ENCODE measurements at regions not wholly inside any gene's neighbourhood (a gene's known extent, or its start where the extent isn't known, plus 50 kb on each side); places are given as distances from the start of the nearest gene placed in this dataset.

- WGBS (ENCODE audit: low lambda C conversion rate) = 81% methylated on average over 5 of the region's 5 CpGs
- Histone ChIP-seq H3K9me2 (no peaks in the 10 kb centered on the region), H3F3A (replicated peaks; ENCODE audit: insufficient read depth) (no peaks in the 10 kb centered on the region), H3K36me3 (replicated peaks in 1 of 2; ENCODE audit: control insufficient read depth in 1 of 2, insufficient read depth in 2 of 2, low read length in 1 of 2) (no peaks in the 10 kb centered on the region), H3K4me2 (no peak overlapping the region), H3K4me1 (ENCODE audit: control insufficient read depth in 1 of 2, insufficient read depth in 2 of 2, low read depth in 1 of 2, low read length in 1 of 2) (no peaks in the 10 kb centered on the region), H3K9ac (no peak overlapping the region), H3K9me3 (no peaks in the 10 kb centered on the region), H3K27me3 (ENCODE audit: insufficient read depth) (no peaks in the 10 kb centered on the region), H2AFZ (ENCODE audit: low read depth) (no peak overlapping the region), H3K79me2 (ENCODE audit: insufficient read depth) (no peaks in the 10 kb centered on the region), H4K20me1 (ENCODE audit: insufficient read depth) (no peaks in the 10 kb centered on the region), H3K4me3 (ENCODE audit: low read depth in 2 of 2, low read length in 1 of 2) (no peak overlapping the region), H3K27ac (ENCODE audit: low read depth in 2 of 2, low read length in 1 of 2) (no peak overlapping the region)
- DNase-seq = no peak
- POLR2A ChIA-PET = no interaction called here
- no peak for TF ChIP-seq PBX3 (IDR thresholded peaks at IDR 0.05)
- TF ChIP-seq USF2 (IDR thresholded peaks at IDR 0.05; ENCODE audit: borderline replicate concordance, low read depth, low read length) = no peak
- no peak for TF ChIP-seq SIN3A (IDR thresholded peaks at IDR 0.05; ENCODE audit: borderline replicate concordance, low read depth, low read length)
- TF ChIP-seq RXRA (IDR thresholded peaks at IDR 0.05; ENCODE audit: borderline replicate concordance, low read depth) = no peak
- TF ChIP-seq MXI1 (IDR thresholded peaks at IDR 0.05; ENCODE audit: low read depth, low read length) = no peak
- no peak for TF ChIP-seq TEAD4 (IDR thresholded peaks at IDR 0.05; ENCODE audit: borderline replicate concordance, insufficient read depth)
- TF ChIP-seq CHD2 (IDR thresholded peaks at IDR 0.05; ENCODE audit: low read length, partially characterized antibody) = no peak
- TF ChIP-seq IRF3 (IDR thresholded peaks at IDR 0.05; ENCODE audit: low read depth, low read length) = no peak
- TF ChIP-seq NRF1 (IDR thresholded peaks at IDR 0.05; ENCODE audit: low read depth, low read length) = no peak
- no peak for TF ChIP-seq GABPA (IDR thresholded peaks at IDR 0.05; ENCODE audit: low read depth)
- no peak for TF ChIP-seq GATA2 (CRISPR knock-in tag; IDR thresholded peaks at IDR 0.05)
- no peak for TF ChIP-seq POLR2AphosphoS5 (IDR thresholded peaks at IDR 0.05; ENCODE audit: low read depth, low read length)
- TF ChIP-seq FOXJ3 (CRISPR knock-in tag; IDR thresholded peaks at IDR 0.05) = no peak
- no peak for TF ChIP-seq RFX5 (IDR thresholded peaks at IDR 0.05; ENCODE audit: low read length)
- no peak for TF ChIP-seq NFIC (IDR thresholded peaks at IDR 0.05; ENCODE audit: borderline replicate concordance)
- no peak for TF ChIP-seq FOXM1 (IDR thresholded peaks at IDR 0.05; ENCODE audit: low read depth)
- TF ChIP-seq USF1 (IDR thresholded peaks at IDR 0.05; ENCODE audit: borderline replicate concordance, low read depth) = no peak
- TF ChIP-seq JUND (IDR thresholded peaks at IDR 0.05) = no peak
- CTCF ChIA-PET = no interaction called here
These were observed 299.9 kb downstream of the FAT3 start for GRCh38 chr11:92524542-92524941.

Data from SK-N-SH (cell line).